Epithelial cell of esophagus (primary cell): ENCODE measurements at regions not wholly inside any gene's neighbourhood (a gene's known extent, or its start where the extent isn't known, plus 50 kb on each side); places are given as distances from the start of the nearest gene placed in this dataset.

Experiments
- DNase-seq: peaks from one replicate; pipeline ENCODE4 v3.0.0; 2010; ENCODE audit warnings: low read depth
- H3K4me3 ChIP-seq: 2 replicates; pipeline ENCODE4 v1.5.1; 2011; ENCODE audit warnings: mild to moderate bottlenecking, low read length, control low read depth
- TF ChIP-seq, protein P1 (sequence below): IDR thresholded peaks from 2 replicates; pipeline ENCODE4 v1.5.1; 2011; ENCODE audit warnings: low read depth, mild to moderate bottlenecking, low read length, control low read depth, inconsistent platforms; ENCODE audit not compliant: insufficient read depth; ENCODE audit errors: missing control alignments

DNA sequence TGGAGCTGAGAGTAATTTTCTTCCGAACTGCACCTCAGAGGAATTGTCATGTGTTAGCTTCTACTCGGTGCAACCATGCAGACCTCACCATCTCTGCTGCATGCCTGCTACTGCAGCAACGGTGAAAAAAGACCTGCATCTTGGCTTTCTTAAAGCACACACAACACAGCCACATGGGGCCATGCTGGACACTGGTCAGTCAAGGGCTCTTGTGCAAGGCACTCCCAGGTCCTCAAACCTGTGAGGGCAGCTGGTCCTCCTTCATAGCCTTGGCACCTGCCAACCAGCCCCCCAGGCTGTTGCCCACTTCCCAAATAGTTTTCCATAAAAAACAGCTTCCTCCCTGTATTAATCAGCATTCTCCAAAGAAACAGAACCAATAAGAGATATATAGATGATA is 113.5 kb upstream of the TEX51 start:
- no peak for DNase-seq
- TF ChIP-seq, protein P1, sequence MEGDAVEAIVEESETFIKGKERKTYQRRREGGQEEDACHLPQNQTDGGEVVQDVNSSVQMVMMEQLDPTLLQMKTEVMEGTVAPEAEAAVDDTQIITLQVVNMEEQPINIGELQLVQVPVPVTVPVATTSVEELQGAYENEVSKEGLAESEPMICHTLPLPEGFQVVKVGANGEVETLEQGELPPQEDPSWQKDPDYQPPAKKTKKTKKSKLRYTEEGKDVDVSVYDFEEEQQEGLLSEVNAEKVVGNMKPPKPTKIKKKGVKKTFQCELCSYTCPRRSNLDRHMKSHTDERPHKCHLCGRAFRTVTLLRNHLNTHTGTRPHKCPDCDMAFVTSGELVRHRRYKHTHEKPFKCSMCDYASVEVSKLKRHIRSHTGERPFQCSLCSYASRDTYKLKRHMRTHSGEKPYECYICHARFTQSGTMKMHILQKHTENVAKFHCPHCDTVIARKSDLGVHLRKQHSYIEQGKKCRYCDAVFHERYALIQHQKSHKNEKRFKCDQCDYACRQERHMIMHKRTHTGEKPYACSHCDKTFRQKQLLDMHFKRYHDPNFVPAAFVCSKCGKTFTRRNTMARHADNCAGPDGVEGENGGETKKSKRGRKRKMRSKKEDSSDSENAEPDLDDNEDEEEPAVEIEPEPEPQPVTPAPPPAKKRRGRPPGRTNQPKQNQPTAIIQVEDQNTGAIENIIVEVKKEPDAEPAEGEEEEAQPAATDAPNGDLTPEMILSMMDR, result no peak
- H3K4me3 ChIP-seq, result no peak overlapping the region

DNA sequence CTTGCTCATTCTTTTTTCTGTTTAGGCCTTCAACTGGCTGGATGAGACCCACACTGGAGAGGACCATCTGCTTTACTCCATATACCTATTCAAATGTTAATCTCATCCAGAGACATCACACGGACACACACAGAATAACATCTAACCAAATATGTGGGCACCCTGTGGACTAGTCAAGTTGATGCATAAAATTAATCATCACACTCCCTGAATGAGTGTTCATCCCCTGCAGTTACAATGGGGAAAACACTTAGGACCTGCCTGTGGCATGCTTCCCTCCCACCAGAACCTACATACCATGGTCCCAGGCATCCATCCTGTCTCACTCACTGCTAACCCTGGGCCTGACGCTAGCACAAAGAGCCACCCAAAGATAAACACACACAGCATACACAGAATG is 112.8 kb upstream of the TEX51 start:
- no peak overlapping the region for H3K4me3 ChIP-seq
- TF ChIP-seq, protein P1, result no peak
- no peak for DNase-seq

DNA sequence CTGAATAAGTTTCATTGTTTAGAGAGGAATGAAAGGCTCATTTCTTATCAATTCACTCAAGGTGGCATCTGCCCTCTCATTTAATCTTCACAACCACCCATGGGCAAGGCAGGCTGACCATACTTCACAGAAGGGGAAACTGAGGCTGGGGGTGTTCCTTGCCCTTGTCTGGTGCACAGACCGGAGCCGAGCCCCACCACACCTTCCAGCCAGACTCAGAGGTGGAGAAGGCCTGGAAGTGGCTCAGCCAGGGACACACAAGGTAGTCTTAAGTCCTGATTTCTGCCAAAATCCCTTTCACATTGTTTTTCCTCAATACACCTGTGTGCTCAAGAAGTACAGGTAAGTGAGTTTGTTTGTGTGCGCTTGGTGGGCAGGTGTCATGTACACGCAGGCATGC is 111.9 kb upstream of the TEX51 start:
- DNase-seq, result no peak
- TF ChIP-seq, protein P1, result no peak
- no peak overlapping the region for H3K4me3 ChIP-seq

DNA sequence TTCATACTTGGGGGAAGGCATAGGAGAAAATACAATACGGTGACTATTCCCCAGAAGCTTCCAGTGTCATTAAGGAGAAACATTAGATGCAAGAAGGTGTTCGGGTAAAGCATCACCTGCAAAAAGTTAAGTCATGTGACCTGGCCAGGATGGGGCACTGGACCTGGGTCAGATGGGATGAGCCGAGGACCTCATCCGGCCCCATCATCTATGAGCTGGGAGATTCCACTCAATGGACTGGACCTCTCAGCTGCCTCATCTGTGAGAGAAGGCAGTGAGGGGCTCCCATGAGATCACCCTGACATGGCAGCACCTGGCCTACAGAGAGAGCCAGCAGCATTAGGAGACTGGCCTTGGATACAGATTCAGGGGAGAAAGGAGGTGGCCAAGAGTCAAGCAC is 111.4 kb upstream of the TEX51 start:
- TF ChIP-seq, protein P1, result no peak
- no peak overlapping the region for H3K4me3 ChIP-seq
- no peak for DNase-seq

DNA sequence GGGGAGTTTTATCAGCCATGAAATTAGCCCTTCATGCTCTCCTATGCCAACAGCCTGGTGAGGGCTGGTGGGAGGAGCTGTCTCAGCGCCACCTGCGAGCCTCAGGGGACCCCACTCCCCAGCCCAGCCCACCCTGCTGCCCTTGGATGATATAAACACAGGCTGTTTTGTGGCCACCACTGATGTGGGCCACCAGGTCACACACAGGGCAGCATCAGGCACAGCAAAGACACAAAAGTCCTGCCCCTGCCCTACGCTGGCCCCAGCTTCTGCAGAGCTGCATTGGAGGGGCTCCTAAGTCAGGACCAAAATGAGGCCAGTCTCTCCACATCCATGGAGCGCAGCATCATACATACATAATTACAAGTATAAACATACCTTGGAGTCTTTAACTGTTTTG is 110.6 kb upstream of the TEX51 start:
- H3K4me3 ChIP-seq, result no peak overlapping the region
- TF ChIP-seq, protein P1, result no peak
- no peak for DNase-seq

DNA sequence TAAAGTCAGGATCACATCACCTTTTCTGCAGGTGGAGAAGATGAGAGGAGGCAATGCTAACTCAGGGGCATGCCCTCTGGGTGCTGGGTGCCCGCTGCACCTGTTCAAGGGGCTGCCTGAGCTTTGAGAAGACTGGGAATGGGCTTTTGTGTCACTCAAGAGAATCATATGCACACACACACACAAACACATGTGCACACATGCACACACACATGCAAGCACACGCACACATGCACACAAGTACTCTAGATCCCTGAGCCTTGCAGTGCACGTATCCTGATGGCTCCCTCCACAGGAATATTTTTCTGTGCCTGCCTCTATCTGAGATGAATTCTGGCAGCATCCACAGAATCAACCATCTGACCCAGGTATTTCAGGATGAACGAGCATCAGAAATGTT is 110.0 kb upstream of the TEX51 start:
- TF ChIP-seq, protein P1, result no peak
- H3K4me3 ChIP-seq, result no peak overlapping the region
- no peak for DNase-seq

DNA sequence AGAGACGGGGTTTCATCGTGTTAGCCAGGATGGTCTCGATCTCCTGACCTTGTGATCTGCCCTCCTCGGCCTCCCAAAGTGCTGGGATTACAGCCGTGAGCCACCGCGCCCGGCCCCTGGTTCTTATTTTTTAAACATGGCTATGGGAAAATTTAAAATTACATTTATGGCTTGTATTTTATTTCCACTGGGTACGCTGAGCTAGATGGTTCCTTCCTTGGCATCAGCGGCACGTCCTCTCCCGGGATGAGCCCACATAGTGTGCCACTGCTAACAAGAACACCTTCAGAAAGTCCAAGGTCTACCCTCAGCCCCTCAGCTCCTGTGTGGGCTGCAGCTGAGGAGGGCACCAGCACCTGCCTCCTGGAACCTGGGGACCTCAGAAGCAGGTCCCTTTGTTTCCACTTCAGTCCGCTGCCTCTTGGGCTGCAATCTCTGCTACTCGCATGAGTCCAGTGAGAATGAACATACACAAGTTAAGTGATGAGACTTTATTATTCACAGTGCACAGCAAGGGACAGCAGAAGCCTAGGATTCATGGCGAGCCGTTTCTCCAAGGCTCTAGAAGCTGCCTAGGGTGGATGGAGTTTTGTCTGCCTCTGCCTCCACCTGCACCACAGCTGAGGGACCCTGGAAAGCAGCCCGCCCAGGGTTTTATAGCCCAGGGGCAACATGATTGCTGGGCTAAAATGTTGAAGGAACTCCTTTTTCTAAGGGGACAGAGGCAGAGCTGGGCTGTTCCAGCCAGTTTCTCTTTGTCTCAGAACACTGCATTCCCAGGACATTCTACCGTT is 107.5 kb upstream of the TEX51 start:
- no peak overlapping the region for H3K4me3 ChIP-seq
- no peak for DNase-seq
- TF ChIP-seq, protein P1, result no peak
